GM12878 (cell line): ENCODE measurements at regions not wholly inside any gene's neighbourhood (a gene's known extent, or its start where the extent isn't known, plus 50 kb on each side); places are given as distances from the start of the nearest gene placed in this dataset.

Source experiments
- ATAC-seq: fragments of 200-7000 bp; cut with Tn5 transposase; 3 replicates; pipeline ENCODE4 v1.9.1; 2020; ENCODE audit warnings: mild to moderate bottlenecking, moderate library complexity
- BruUV-seq: library from RNA; stranded (reverse); fragments of 400-500 nt; replicated peaks from 2 replicates; lab custom pipeline; 2021; lab: Mats Ljungman, UMichigan
- CTCF ChIA-PET: fragments of 300-600 bp; sonication (Branson Sonifier 250); formaldehyde crosslinking; extraction: SDS; loops from one replicate; lab custom pipeline; 2021; ENCODE audit warnings: inconsistent platforms; lab: Yijun Ruan, JAX
- POLR2A ChIA-PET: fragments of 350-600 bp; formaldehyde crosslinking; extraction: SDS; loops from one replicate; lab custom pipeline; 2021; ENCODE audit warnings: inconsistent platforms; lab: Charles Lee
- RAD21 ChIA-PET: fragments of 300-600 bp; sonication (Branson Sonifier 250); formaldehyde crosslinking; loops from one replicate; lab custom pipeline; 2023; ENCODE audit warnings: antibody characterized with exemption; ENCODE audit not compliant: unreplicated experiment; lab: Charles Lee
- SMC1A ChIA-PET: fragments of 300-600 bp; sonication (Branson Sonifier 250); formaldehyde crosslinking; loops from one replicate; lab custom pipeline; 2023; ENCODE audit not compliant: unreplicated experiment, uncharacterized antibody; lab: Charles Lee
- DNase-seq: peaks from one replicate; pipeline ENCODE4 v3.0.0-alpha.2; 2011; ENCODE audit warnings: low read depth, low spot score
- FAIRE-seq: peaks from 3 replicates; lab custom pipeline; 2011; peaks lifted over from hg19 to GRCh38; lab: Jason Lieb, UNC
- H2AFZ ChIP-seq: 2 replicates; pipeline ENCODE4 v1.6.0; 2011; ENCODE audit warnings: low read depth, low read length, control low read depth; ENCODE audit not compliant: control insufficient read depth
- H3K27ac ChIP-seq: 2 replicates; pipeline ENCODE4 v1.5.1; 2011; ENCODE audit warnings: control low read depth; ENCODE audit not compliant: control insufficient read depth, insufficient read depth
- H3K27me3 ChIP-seq, 2 experiments: replicated peaks in 1 of 2; 2 replicates each; pipeline versions ENCODE4 v1.6.0 to v1.6.1; 2011; ENCODE audit warnings: low read length in 1 of 2; ENCODE audit not compliant: control insufficient read depth in 2 of 2, insufficient read depth in 2 of 2
- H3K36me3 ChIP-seq, 2 experiments: 2 replicates each; pipeline ENCODE4 v1.5.1; 2011; ENCODE audit warnings: low read length in 1 of 2; ENCODE audit not compliant: control insufficient read depth in 2 of 2, insufficient read depth in 2 of 2
- H3K4me1 ChIP-seq: 2 replicates; pipeline ENCODE4 v1.6.1; 2011; ENCODE audit warnings: mild to moderate bottlenecking, low read length, moderate library complexity, mixed read lengths; ENCODE audit not compliant: control insufficient read depth, insufficient read depth
- H3K4me2 ChIP-seq: 2 replicates; pipeline ENCODE4 v1.6.0; 2011; ENCODE audit warnings: control low read depth; ENCODE audit not compliant: control insufficient read depth, insufficient read depth
- H3K4me3 ChIP-seq: fragments of 200-600 bp; sonication (generic); 2 replicates; pipeline ENCODE4 v1.5.1; 2016
- H3K79me2 ChIP-seq: 2 replicates; pipeline ENCODE4 v1.6.0; 2011; ENCODE audit warnings: low read length; ENCODE audit not compliant: control insufficient read depth, insufficient read depth
- H3K9ac ChIP-seq: 2 replicates; pipeline ENCODE4 v1.8.0; 2011; ENCODE audit warnings: low read length, control low read depth, mixed read lengths; ENCODE audit not compliant: control insufficient read depth, insufficient read depth
- H3K9me3 ChIP-seq: replicated peaks from 3 replicates; pipeline ENCODE4 v1.5.1; 2011; ENCODE audit warnings: mild to moderate bottlenecking, low read length; ENCODE audit not compliant: control insufficient read depth, insufficient read depth
- H4K20me1 ChIP-seq: 2 replicates; pipeline ENCODE4 v1.6.0; 2011; ENCODE audit not compliant: control insufficient read depth, insufficient read depth
- ATF2 ChIP-seq: IDR thresholded peaks from 2 replicates; pipeline ENCODE4 v1.6.1; 2012; ENCODE audit warnings: low read length, inconsistent platforms
- BCL11A ChIP-seq: IDR thresholded peaks from 2 replicates; pipeline ENCODE4 v1.6.1; 2011; ENCODE audit warnings: low read depth, low read length
- CBFB ChIP-seq: IDR thresholded peaks from 2 replicates; pipeline ENCODE4 v1.6.1; 2016; ENCODE audit warnings: antibody characterized with exemption, low read depth
- CBX5 ChIP-seq: sonication (generic); IDR thresholded peaks from 2 replicates; pipeline ENCODE4 v1.6.1; 2016; ENCODE audit warnings: low read depth, moderate library complexity, mild to moderate bottlenecking, inconsistent platforms
- CREM ChIP-seq: IDR thresholded peaks from 2 replicates; pipeline ENCODE4 v1.6.1; 2014; ENCODE audit warnings: antibody characterized with exemption, low read depth
- DPF2 ChIP-seq: fragments of 450-650 bp; IDR thresholded peaks from 2 replicates; pipeline ENCODE4 v1.6.1; 2017; ENCODE audit warnings: mild to moderate bottlenecking
- EP300 ChIP-seq, 2 experiments: fragments of 150-350 bp in 1 of 2; IDR thresholded peaks; 2 replicates each; pipeline ENCODE4 v1.6.1; 2011 to 2012; ENCODE audit warnings: low read depth in 2 of 2, low read length in 2 of 2, borderline replicate concordance in 1 of 2, improper control_type of control experiment in 1 of 2, inconsistent platforms in 1 of 2; ENCODE audit not compliant: control insufficient read depth in 1 of 2
- ETV6 ChIP-seq, 2 experiments: fragments of 450-650 bp in 1 of 2; IDR thresholded peaks in 1 of 2; conservative IDR thresholded peaks in 1 of 2; 2 replicates each; pipeline ENCODE4 v1.6.1; 2014; ENCODE audit warnings: antibody characterized with exemption in 1 of 2, borderline replicate concordance in 1 of 2, low read depth in 1 of 2, mild to moderate bottlenecking in 1 of 2, moderate library complexity in 1 of 2
- FOS ChIP-seq: IDR thresholded peaks from 3 replicates; pipeline ENCODE4 v1.6.1; 2011; ENCODE audit warnings: borderline replicate concordance; ENCODE audit not compliant: insufficient read length; ENCODE audit errors: extremely low read depth
- IKZF1 ChIP-seq: fragments of 450-650 bp; conservative IDR thresholded peaks from 2 replicates; pipeline ENCODE4 v1.6.1; 2017; ENCODE audit warnings: antibody characterized with exemption, mild to moderate bottlenecking
- IKZF2 ChIP-seq, 2 experiments: fragments of 450-650 bp; IDR thresholded peaks; 2 replicates each; pipeline ENCODE4 v1.6.1; 2017; ENCODE audit warnings: mild to moderate bottlenecking in 2 of 2, moderate library complexity in 2 of 2
- IRF4 ChIP-seq: IDR thresholded peaks from 2 replicates; pipeline ENCODE4 v1.6.1; 2011; ENCODE audit warnings: low read depth, low read length
- JUNB ChIP-seq: IDR thresholded peaks from 2 replicates; pipeline ENCODE4 v1.6.1; 2016; ENCODE audit warnings: antibody characterized with exemption, mild to moderate bottlenecking
- MEF2A ChIP-seq: IDR thresholded peaks from 2 replicates; pipeline ENCODE4 v1.6.1; 2011; ENCODE audit warnings: low read depth, mild to moderate bottlenecking, low read length, moderate library complexity; ENCODE audit not compliant: insufficient read depth
- MTA2 ChIP-seq: fragments of 450-650 bp; IDR thresholded peaks from 2 replicates; pipeline ENCODE4 v1.6.1; 2016; ENCODE audit warnings: low read depth, mild to moderate bottlenecking, moderate library complexity
- MXI1 ChIP-seq: fragments of 150-350 bp; IDR thresholded peaks from 2 replicates; pipeline ENCODE4 v1.6.1; 2011; ENCODE audit warnings: low read depth, mild to moderate bottlenecking, inconsistent platforms, low read length, improper control_type of control experiment
- NFIC ChIP-seq: IDR thresholded peaks from 2 replicates; pipeline ENCODE4 v1.6.1; 2012; ENCODE audit warnings: low read depth, mild to moderate bottlenecking, inconsistent platforms, low read length, moderate library complexity
- NFYA ChIP-seq: IDR thresholded peaks from 2 replicates; pipeline ENCODE4 v1.6.1; 2011; ENCODE audit warnings: low read depth, mild to moderate bottlenecking, low read length, improper control_type of control experiment, borderline replicate concordance
- NR2F1 ChIP-seq: fragments of 450-650 bp; conservative IDR thresholded peaks from 2 replicates; pipeline ENCODE4 v1.6.1; 2017; ENCODE audit warnings: mild to moderate bottlenecking
- PAX5 ChIP-seq: IDR thresholded peaks from 2 replicates; pipeline ENCODE4 v1.6.1; 2011; ENCODE audit warnings: low read depth, low read length, borderline replicate concordance
- POU2F2 ChIP-seq: IDR thresholded peaks from 3 replicates; pipeline ENCODE4 v1.6.1; 2011; ENCODE audit warnings: low read depth, mild to moderate bottlenecking, low read length, borderline replicate concordance
- RUNX3 ChIP-seq: IDR thresholded peaks from 2 replicates; pipeline ENCODE4 v1.6.1; 2012; ENCODE audit warnings: low read length, inconsistent platforms
- SMARCA5 ChIP-seq: fragments of 450-650 bp; IDR thresholded peaks from 2 replicates; pipeline ENCODE4 v1.6.1; 2017; ENCODE audit warnings: mild to moderate bottlenecking
- SPI1 ChIP-seq: IDR thresholded peaks from 2 replicates; pipeline ENCODE4 v1.6.1; 2011; ENCODE audit warnings: low read depth, mild to moderate bottlenecking, low read length, moderate library complexity, borderline replicate concordance; ENCODE audit not compliant: insufficient read depth
- SRF ChIP-seq, 2 experiments: IDR thresholded peaks; 2 replicates each; pipeline ENCODE4 v1.6.1; 2011; ENCODE audit warnings: low read depth in 2 of 2, low read length in 2 of 2, mild to moderate bottlenecking in 1 of 2, moderate library complexity in 1 of 2
- SUPT20H ChIP-seq: IDR thresholded peaks from 2 replicates; pipeline ENCODE4 v1.6.1; 2011; ENCODE audit warnings: low read depth, mild to moderate bottlenecking, low read length, moderate library complexity, borderline replicate concordance; ENCODE audit not compliant: control insufficient read depth
- ZSCAN29 ChIP-seq: fragments of 450-650 bp; IDR thresholded peaks from 2 replicates; pipeline ENCODE4 v1.6.1; 2017; ENCODE audit warnings: mild to moderate bottlenecking, moderate library complexity
- WGBS: methylation state at CpG from one replicate; pipeline ENCODE4 v1.1.6; 2016; ENCODE audit warnings: low lambda C conversion rate; ENCODE audit not compliant: insufficient replicate concordance, insufficient coverage; ENCODE audit errors: missing lambda C conversion rate; 5-methylcytosine and 5-hydroxymethylcytosine counted together
- in situ Hi-C: fragments of 300-500 bp; cut with MboI; formaldehyde crosslinking; loops from 9 replicates; pipeline ENCODE4 v1.14.3; 2018; ENCODE audit warnings: mixed read lengths
- intact Hi-C: fragments of 100-400 bp; cut with micrococcal nuclease; formaldehyde crosslinking; loops from one replicate; pipeline ENCODE4 v1.14.2; 2022; ENCODE audit not compliant: unreplicated experiment

DNA sequence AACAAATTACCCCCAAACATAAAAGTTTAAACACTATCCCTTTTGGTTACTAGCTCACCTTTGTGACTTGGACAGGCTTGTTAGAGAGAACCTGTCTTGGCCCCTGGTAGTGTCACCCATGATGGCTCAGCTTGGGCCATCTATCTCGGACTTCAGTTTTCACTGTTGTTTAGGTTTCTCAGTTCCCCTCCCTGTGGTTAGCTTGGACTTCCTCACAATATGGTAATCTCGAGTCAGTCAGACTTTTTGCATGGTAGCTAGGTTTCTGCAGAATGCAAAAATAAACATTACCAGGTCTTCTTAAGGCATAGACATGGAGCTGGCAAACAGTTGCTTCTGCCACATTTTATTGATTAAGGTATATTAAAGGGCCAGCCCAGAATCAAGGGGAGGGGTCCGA, 324.3 kb upstream of the RORB start:
- ATAC-seq: peak; percentile 100
- no peaks in the 10 kb centered on the region for H3K4me1 ChIP-seq
- no peaks in the 10 kb centered on the region for H3K27me3 ChIP-seq
- no peaks in the 10 kb centered on the region for H3K79me2 ChIP-seq
- 0 out of 2 replicates have a peak overlapping the region, but pooled peaks have one; percentile 9 for H3K4me3 ChIP-seq
- H3K27ac ChIP-seq: no peak overlapping the region
- POLR2A ChIA-PET: no interaction called here
- no peaks in the 10 kb centered on the region for H4K20me1 ChIP-seq
- no peaks in the 10 kb centered on the region for H3K36me3 ChIP-seq
- peak overlapping the region; percentile 41; the same call in 1 of the 2 replicates for H3K4me2 ChIP-seq
- BruUV-seq: no TSS peak
- H3K9me3 ChIP-seq: no peaks in the 10 kb centered on the region; the same call in 2 of the 3 replicates
- peak; percentile 41 for DNase-seq
- intact Hi-C loops: no loop called here
- peak; percentile 68; the same call in 1 of the 2 replicates for TF ChIP-seq DPF2
- no peak for TF ChIP-seq FOS
- TF ChIP-seq SPI1: peak; percentile 96
- peak; percentile 30 for TF ChIP-seq JUNB
- TF ChIP-seq CREM: 0 out of 2 replicates have a peak, but pooled peaks have one; percentile 35
- 0 out of 2 replicates have a peak, but pooled peaks have one; percentile 46 for TF ChIP-seq ATF2
- TF ChIP-seq MXI1: no peak
- TF ChIP-seq SUPT20H: no peak
- no peak for TF ChIP-seq SRF (IDR thresholded peaks at IDR 0.05; ENCODE audit: low read depth in 2 of 2, low read length in 2 of 2)
- TF ChIP-seq ETV6 (conservative IDR thresholded peaks at IDR 0.05 in 1 of 2, IDR thresholded peaks at IDR 0.05 in 1 of 2; ENCODE audit: borderline replicate concordance in 1 of 2, low read depth in 1 of 2): peak in 1 of 2 experiments; percentile 66; a peak in 1 of 4 replicates
- peak; percentile 82; the same call in 1 of the 3 replicates for TF ChIP-seq POU2F2
- peak; percentile 64; the same call in 1 of the 2 replicates for TF ChIP-seq NFIC
- TF ChIP-seq SMARCA5: no peak
- TF ChIP-seq IRF4: peak; percentile 87
- TF ChIP-seq NFYA: no peak
- TF ChIP-seq CBFB: 0 out of 2 replicates have a peak, but pooled peaks have one; percentile 46
- no peak for TF ChIP-seq NR2F1
- peak; percentile 95 for TF ChIP-seq RUNX3
- peak in 1 of 2 experiments; percentile 23; a peak in 1 of 4 replicates for TF ChIP-seq IKZF2 (IDR thresholded peaks at IDR 0.05)
- TF ChIP-seq MTA2: peak; percentile 52; the same call in 1 of the 2 replicates
- no peak for TF ChIP-seq PAX5
- peak; percentile 49; the same call in 1 of the 2 replicates for TF ChIP-seq MEF2A
- 0 out of 2 replicates have a peak, but pooled peaks have one; percentile 19 for TF ChIP-seq IKZF1
- no peak for TF ChIP-seq ZSCAN29
- TF ChIP-seq EP300 (IDR thresholded peaks at IDR 0.05; ENCODE audit: borderline replicate concordance in 1 of 2, control insufficient read depth in 1 of 2, low read depth in 2 of 2, low read length in 2 of 2): peak; percentile 22 to 57; a peak in 2 of 4 replicates
- 0 out of 2 replicates have a peak, but pooled peaks have one; percentile 37 for TF ChIP-seq CBX5
- TF ChIP-seq BCL11A: peak; percentile 78
- TF ChIP-seq, all 136 proteins: peak for 18
- H2AFZ ChIP-seq: no peak overlapping the region
- in situ Hi-C loops: no loop called here
- H3K9ac ChIP-seq: no peak overlapping the region
- SMC1A ChIA-PET: interaction anchor here (1.2 kb wide), 2 partner anchors 23 to 40 kb away, joined by 3 read pairs; no protein-coding TSS in a partner anchor
- CTCF ChIA-PET: no interaction called here
- RAD21 ChIA-PET: no interaction called here
- 22% methylated on average over 3 of the region's 3 CpGs for WGBS
- FAIRE-seq: no peak
